H1 (cell line): ENCODE measurements at regions not wholly inside any gene's neighbourhood (a gene's known extent, or its start where the extent isn't known, plus 50 kb on each side); places are given as distances from the start of the nearest gene placed in this dataset.
"Not testable (repeated sequence)": the region's sequence is repeated elsewhere in the genome, so short reads cannot be mapped to it uniquely, and the experiment has no call there.

Experiments
- CTCF ChIA-PET: fragments of 300-600 bp; sonication (Branson Sonifier 250); formaldehyde crosslinking; loops from one replicate; lab custom pipeline; 2021; ENCODE audit not compliant: partially characterized antibody; lab: Charles Lee
- POLR2A ChIA-PET: fragments of 300-600 bp; sonication (Branson Sonifier 250); formaldehyde crosslinking; loops from one replicate; lab custom pipeline; 2021; ENCODE audit warnings: inconsistent platforms; ENCODE audit not compliant: partially characterized antibody; lab: Charles Lee
- DNase-seq, 2 experiments: peaks; one replicate each; pipeline versions ENCODE4 v3.0.0 to v3.0.0-alpha.2; 2010 to 2022; ENCODE audit warnings: low spot score in 2 of 2, low read depth in 1 of 2, mixed read lengths in 1 of 2
- FAIRE-seq: peaks from 2 replicates; lab custom pipeline; 2011; peaks lifted over from hg19 to GRCh38; lab: Jason Lieb, UNC
- H2AFZ ChIP-seq: 2 replicates; pipeline ENCODE4 v1.8.1; 2012; ENCODE audit warnings: low read length, inconsistent platforms
- H2AK5ac ChIP-seq: 2 replicates; pipeline ENCODE4 v1.6.1; 2013; ENCODE audit warnings: low read depth, low read length
- H2BK120ac ChIP-seq: replicated peaks from 2 replicates; pipeline ENCODE3; 2013; ENCODE audit warnings: low read depth, low read length, inconsistent platforms
- H2BK12ac ChIP-seq: 2 replicates; pipeline ENCODE4 v1.6.1; 2013; ENCODE audit warnings: low read depth, low read length
- H2BK15ac ChIP-seq: 2 replicates; pipeline ENCODE4 v1.6.1; 2013; ENCODE audit warnings: low read length
- H2BK20ac ChIP-seq: 2 replicates; pipeline ENCODE4 v1.6.1; 2013; ENCODE audit warnings: low read length
- H2BK5ac ChIP-seq: 2 replicates; pipeline ENCODE4 v1.6.1; 2013; ENCODE audit warnings: low read depth, low read length
- H3K14ac ChIP-seq: 2 replicates; pipeline ENCODE4 v1.6.1; 2013; ENCODE audit warnings: inconsistent platforms; ENCODE audit not compliant: insufficient read length
- H3K18ac ChIP-seq: 2 replicates; pipeline ENCODE4 v1.6.1; 2013; ENCODE audit warnings: low read length; ENCODE audit errors: extremely low read depth
- H3K23ac ChIP-seq: 2 replicates; pipeline ENCODE4 v1.6.1; 2013; ENCODE audit warnings: inconsistent platforms; ENCODE audit not compliant: insufficient read length
- H3K23me2 ChIP-seq: 2 replicates; pipeline ENCODE4 v1.6.1; 2013; ENCODE audit warnings: low read depth, low read length
- H3K27ac ChIP-seq: 2 replicates; pipeline ENCODE4 v1.6.1; 2011; ENCODE audit warnings: low read depth, low read length, inconsistent platforms
- H3K27me3 ChIP-seq, 4 experiments: replicated peaks in 1 of 4; 1 replicate in 1 of 4; 2 replicates in 3 of 4; pipeline versions ENCODE4 v1.6.1 to v1.8.1; 2011 to 2013; ENCODE audit warnings: low read length in 3 of 4, mild to moderate bottlenecking in 3 of 4, inconsistent platforms in 2 of 4, mixed read lengths in 2 of 4, moderate library complexity in 1 of 4; ENCODE audit not compliant: control insufficient read depth in 3 of 4, insufficient read depth in 3 of 4; ENCODE audit errors: extremely low read depth in 1 of 4
- H3K36me3 ChIP-seq, 4 experiments: 2 replicates each; pipeline versions ENCODE4 v1.6.1 to v1.8.1; 2011 to 2013; ENCODE audit warnings: mild to moderate bottlenecking in 4 of 4, low read length in 3 of 4, moderate library complexity in 2 of 4, control low read depth in 1 of 4, inconsistent platforms in 1 of 4; ENCODE audit not compliant: insufficient read depth in 4 of 4, control insufficient read depth in 2 of 4
- H3K4ac ChIP-seq: replicated peaks from 2 replicates; pipeline ENCODE3; 2013; ENCODE audit warnings: low read length, low read depth, mixed read lengths, inconsistent platforms; ENCODE audit not compliant: insufficient read length
- H3K4me1 ChIP-seq, 4 experiments: replicated peaks in 1 of 4; 1 replicate in 1 of 4; 2 replicates in 3 of 4; pipeline versions ENCODE4 v1.6.1 to v1.8.1; 2011 to 2013; ENCODE audit warnings: low read length in 3 of 4, inconsistent platforms in 2 of 4, mixed read lengths in 1 of 4; ENCODE audit not compliant: insufficient read depth in 4 of 4, control insufficient read depth in 3 of 4
- H3K4me2 ChIP-seq, 2 experiments: 2 replicates each; pipeline versions ENCODE4 v1.6.1 to v1.8.1; 2011 to 2013; ENCODE audit warnings: low read depth in 2 of 2, low read length in 2 of 2, control low read depth in 1 of 2, inconsistent platforms in 1 of 2, mild to moderate bottlenecking in 1 of 2; ENCODE audit not compliant: insufficient read depth in 1 of 2
- H3K4me3 ChIP-seq, 4 experiments: fragments of 200-600, 300-600 bp in 1 of 4; sonication (generic), shearing (Covaris generic), sonication (Bioruptor Twin) in 1 of 4; 2 replicates each; pipeline versions ENCODE4 v1.5.1 to v1.8.1; 2011 to 2016; ENCODE audit warnings: low read length in 4 of 4, low read depth in 3 of 4, control low read depth in 2 of 4, inconsistent platforms in 2 of 4, mild to moderate bottlenecking in 2 of 4, mixed read lengths in 1 of 4, moderate library complexity in 1 of 4; ENCODE audit not compliant: insufficient read depth in 2 of 4; ENCODE audit errors: extremely low read depth in 1 of 4
- H3K56ac ChIP-seq: replicated peaks from 2 replicates; pipeline ENCODE3; 2013; ENCODE audit warnings: low read depth, mild to moderate bottlenecking, mixed read lengths, low read length, inconsistent platforms; ENCODE audit not compliant: insufficient read length
- H3K79me1 ChIP-seq: 2 replicates; pipeline ENCODE4 v1.6.1; 2013; ENCODE audit warnings: low read depth, low read length, control low read depth
- H3K79me2 ChIP-seq, 2 experiments: 2 replicates each; pipeline versions ENCODE4 v1.6.1 to v1.8.1; 2012 to 2013; ENCODE audit warnings: low read length in 2 of 2, mild to moderate bottlenecking in 2 of 2, inconsistent platforms in 1 of 2; ENCODE audit not compliant: insufficient read depth in 2 of 2, control insufficient read depth in 1 of 2
- H3K9ac ChIP-seq, 4 experiments: replicated peaks in 1 of 4; 1 replicate in 1 of 4; 2 replicates in 3 of 4; pipeline versions ENCODE4 v1.6.1 to v1.8.1; 2011 to 2013; ENCODE audit warnings: low read depth in 3 of 4, low read length in 3 of 4, control low read depth in 2 of 4, mild to moderate bottlenecking in 2 of 4, moderate library complexity in 2 of 4, inconsistent platforms in 1 of 4; ENCODE audit errors: extremely low read depth in 1 of 4
- H3K9me3 ChIP-seq, 2 experiments: 2 replicates each; pipeline versions ENCODE4 v1.6.1 to v1.8.1; 2012 to 2013; ENCODE audit warnings: mild to moderate bottlenecking in 2 of 2, moderate library complexity in 2 of 2, control low read depth in 1 of 2, inconsistent platforms in 1 of 2, low read depth in 1 of 2, low read length in 1 of 2, mixed read lengths in 1 of 2; ENCODE audit not compliant: insufficient read depth in 2 of 2
- H4K20me1 ChIP-seq, 2 experiments: replicated peaks in 1 of 2; 2 replicates each; pipeline versions ENCODE3 to v1.8.1; 2011 to 2013; ENCODE audit warnings: inconsistent platforms in 2 of 2, low read length in 2 of 2, mild to moderate bottlenecking in 1 of 2; ENCODE audit not compliant: insufficient read depth in 2 of 2, control insufficient read depth in 1 of 2
- H4K5ac ChIP-seq: 2 replicates; pipeline ENCODE4 v1.6.1; 2013; ENCODE audit warnings: low read length, low read depth, mixed read lengths, inconsistent platforms; ENCODE audit not compliant: insufficient read length
- H4K8ac ChIP-seq: 2 replicates; pipeline ENCODE4 v1.8.0; 2013; ENCODE audit warnings: mild to moderate bottlenecking, moderate library complexity, low read length, inconsistent platforms; ENCODE audit not compliant: insufficient read depth; ENCODE audit errors: extremely low read depth
- H4K91ac ChIP-seq: replicated peaks from 2 replicates; pipeline ENCODE3; 2013; ENCODE audit warnings: low read length, mixed read lengths, inconsistent platforms; ENCODE audit not compliant: insufficient read length
- ASH2L ChIP-seq: fragments of 200-600, 300-600 bp; sonication (generic); IDR thresholded peaks from one replicate; pipeline ENCODE4 v1.7.1; 2017; ENCODE audit warnings: low read length
- KDM4A ChIP-seq: IDR thresholded peaks from one replicate; pipeline ENCODE4 v1.7.1; 2012; ENCODE audit warnings: low read depth, mild to moderate bottlenecking, moderate library complexity, low read length, inconsistent platforms; ENCODE audit not compliant: severe bottlenecking
- RFX5 ChIP-seq: IDR thresholded peaks from 2 replicates; pipeline ENCODE4 v1.6.1; 2011; ENCODE audit warnings: low read depth, low read length, improper control_type of control experiment, borderline replicate concordance
- TCF12 ChIP-seq: IDR thresholded peaks from 2 replicates; pipeline ENCODE4 v1.6.1; 2011; ENCODE audit warnings: low read depth, mild to moderate bottlenecking, low read length
- WGBS, 2 experiments: shearing (Covaris generic) in 1 of 2; methylation state at CpG; one replicate each; pipeline versions ENCODE4 v1.1.6 to v1.1.7; 2013 to 2015; ENCODE audit warnings: low lambda C conversion rate in 2 of 2, mixed read lengths in 2 of 2, inconsistent platforms in 1 of 2, low coverage in 1 of 2, missing lambda C conversion rate in 1 of 2; ENCODE audit not compliant: insufficient replicate concordance in 2 of 2, insufficient coverage in 1 of 2, insufficient read length in 1 of 2; ENCODE audit errors: extremely low coverage in 1 of 2, missing lambda C conversion rate in 1 of 2; 5-methylcytosine and 5-hydroxymethylcytosine counted together
- TF ChIP-seq, protein P1 (sequence below), 3 experiments: IDR thresholded peaks; 1 replicate in 2 of 3; 2 replicates in 1 of 3; pipeline versions ENCODE4 v1.5.1 to v1.6.1; 2011; ENCODE audit warnings: low read length in 3 of 3, mild to moderate bottlenecking in 3 of 3, inconsistent platforms in 2 of 3, low read depth in 1 of 3, moderate library complexity in 1 of 3; ENCODE audit not compliant: insufficient read depth in 1 of 3; ENCODE audit errors: control extremely low read depth in 1 of 3

DNA sequence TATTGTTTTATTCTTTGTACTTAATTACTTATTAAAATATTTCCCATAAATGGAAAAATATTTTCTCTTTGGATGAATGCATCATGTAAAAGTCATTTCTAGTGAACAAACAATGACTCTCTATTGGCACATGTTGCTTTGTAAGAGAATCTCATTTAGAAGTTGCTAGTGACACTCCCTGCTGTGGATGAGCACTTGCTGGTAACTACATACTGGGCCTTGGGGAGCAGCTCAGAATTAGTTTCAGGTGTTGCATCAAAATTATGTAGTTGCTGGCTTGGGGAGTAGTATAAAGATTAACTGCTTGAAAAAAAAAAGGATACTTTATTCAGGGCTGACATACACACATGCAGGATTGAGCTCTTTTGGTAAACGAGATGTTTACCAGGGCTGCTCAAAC is 80.3 kb upstream of the KCNAB1 start (continued):
- TF ChIP-seq, protein P1, sequence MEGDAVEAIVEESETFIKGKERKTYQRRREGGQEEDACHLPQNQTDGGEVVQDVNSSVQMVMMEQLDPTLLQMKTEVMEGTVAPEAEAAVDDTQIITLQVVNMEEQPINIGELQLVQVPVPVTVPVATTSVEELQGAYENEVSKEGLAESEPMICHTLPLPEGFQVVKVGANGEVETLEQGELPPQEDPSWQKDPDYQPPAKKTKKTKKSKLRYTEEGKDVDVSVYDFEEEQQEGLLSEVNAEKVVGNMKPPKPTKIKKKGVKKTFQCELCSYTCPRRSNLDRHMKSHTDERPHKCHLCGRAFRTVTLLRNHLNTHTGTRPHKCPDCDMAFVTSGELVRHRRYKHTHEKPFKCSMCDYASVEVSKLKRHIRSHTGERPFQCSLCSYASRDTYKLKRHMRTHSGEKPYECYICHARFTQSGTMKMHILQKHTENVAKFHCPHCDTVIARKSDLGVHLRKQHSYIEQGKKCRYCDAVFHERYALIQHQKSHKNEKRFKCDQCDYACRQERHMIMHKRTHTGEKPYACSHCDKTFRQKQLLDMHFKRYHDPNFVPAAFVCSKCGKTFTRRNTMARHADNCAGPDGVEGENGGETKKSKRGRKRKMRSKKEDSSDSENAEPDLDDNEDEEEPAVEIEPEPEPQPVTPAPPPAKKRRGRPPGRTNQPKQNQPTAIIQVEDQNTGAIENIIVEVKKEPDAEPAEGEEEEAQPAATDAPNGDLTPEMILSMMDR (IDR thresholded peaks at IDR 0.05; ENCODE audit: control extremely low read depth in 1 of 3, insufficient read depth in 1 of 3, low read depth in 1 of 3, low read length in 3 of 3) = no peak
- TF ChIP-seq RFX5 = no peak
- TF ChIP-seq ASH2L = no peak
- TF ChIP-seq KDM4A = no peak
- TF ChIP-seq TCF12 = no peak

DNA sequence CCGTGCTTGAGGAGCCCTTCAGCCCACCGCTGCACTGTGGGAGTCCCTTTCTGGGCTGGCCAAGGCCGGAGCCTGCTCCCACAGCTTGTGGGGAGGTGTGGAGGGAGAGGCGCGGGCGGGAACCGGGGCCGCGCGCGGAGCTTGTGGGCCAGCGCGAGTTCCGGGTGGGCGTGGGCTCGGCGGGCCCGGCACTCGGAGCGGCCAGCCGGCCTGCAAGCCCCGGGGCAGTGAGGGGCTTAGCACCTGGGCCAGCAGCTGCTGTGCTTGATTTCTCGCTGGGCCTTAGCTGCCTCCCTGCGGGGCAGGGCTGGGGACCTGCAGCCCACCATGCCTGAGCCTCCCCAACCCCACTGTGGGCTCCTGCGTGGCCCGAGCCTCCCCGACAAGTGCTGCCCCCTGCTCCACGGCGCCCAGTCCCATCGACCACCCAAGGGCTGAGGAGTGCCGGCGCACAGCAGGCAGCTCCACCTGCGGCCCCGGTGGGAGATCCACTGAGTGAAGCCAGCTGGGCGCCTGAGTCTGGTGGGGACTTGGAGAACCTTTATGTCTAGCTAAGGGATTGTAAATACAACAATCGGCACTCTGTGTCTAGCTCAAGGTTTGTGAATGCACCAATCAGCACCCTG is 79.0 kb upstream of the KCNAB1 start:
- H2BK12ac ChIP-seq = not testable (repeated sequence)
- CTCF ChIA-PET = interaction anchor here (0.8 to 6.0 kb wide), 8 partner anchors 8 to 133 kb away, joined by 3 to 44 read pairs (median 12); no protein-coding TSS in a partner anchor

More for the DNA sequence above, 79.0 kb upstream of the KCNAB1 start:
- 96% methylated on average over 12 of the region's 36 CpGs; no CpG with 5 or more reads in 1 of the 2 experiments for WGBS, 2 experiments
- H3K56ac ChIP-seq, H3K9ac ChIP-seq, H3K9me3 ChIP-seq, H2AFZ ChIP-seq, H3K79me2 ChIP-seq, H3K23me2 ChIP-seq, H3K4ac ChIP-seq, H3K27ac ChIP-seq, H2BK20ac ChIP-seq, H4K91ac ChIP-seq, H3K36me3 ChIP-seq, H4K20me1 ChIP-seq, H3K79me1 ChIP-seq, H2BK5ac ChIP-seq, H3K18ac ChIP-seq, FAIRE-seq, H2BK15ac ChIP-seq, H3K4me3 ChIP-seq, H2BK120ac ChIP-seq, H4K5ac ChIP-seq, DNase-seq, H3K27me3 ChIP-seq, H3K4me1 ChIP-seq, H2AK5ac ChIP-seq, H3K4me2 ChIP-seq, H4K8ac ChIP-seq, H3K23ac ChIP-seq, H3K14ac ChIP-seq: not testable (repeated sequence)
- POLR2A ChIA-PET = interaction anchor here (1.5 kb wide), 1 partner anchor 11 kb away, joined by 5 read pairs; no protein-coding TSS in a partner anchor
